ENCODE measurements at regions not wholly inside any gene's neighbourhood (a gene's known extent, or its start where the extent isn't known, plus 50 kb on each side); places are given as distances from the start of the nearest gene placed in this dataset.

DNA sequence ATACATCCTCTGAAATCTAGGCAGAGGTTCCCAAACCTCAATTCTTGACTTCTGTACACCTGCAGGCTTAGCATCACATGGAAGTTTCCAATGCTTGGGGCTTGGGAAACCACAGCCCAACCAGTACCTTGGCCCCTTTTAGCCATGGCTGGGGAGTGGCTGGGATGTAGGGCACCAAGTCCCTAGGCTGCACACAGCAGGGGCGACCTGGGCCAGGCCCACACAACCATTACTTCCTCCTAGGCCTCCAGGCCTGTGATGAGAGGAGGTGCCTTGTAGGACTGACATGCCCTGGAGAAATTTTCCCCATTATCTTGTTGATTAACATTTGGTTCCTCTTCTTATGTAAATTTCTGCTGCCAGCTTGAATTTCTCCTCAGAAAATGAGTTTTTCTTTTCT lies 1387.4 kb downstream of the FSCB start:
- TF ChIP-seq CTCF (IDR thresholded peaks at IDR 0.05) (no peak), POLR2A (IDR thresholded peaks at IDR 0.05) (no peak)

All from gastroesophageal sphincter (tissue), 3 donors.